NCI-H2196 (cell line): ENCODE measurements at regions not wholly inside any gene's neighbourhood (a gene's known extent, or its start where the extent isn't known, plus 50 kb on each side); places are given as distances from the start of the nearest gene placed in this dataset.

Experiments used
- DNase-seq: peaks from one replicate; lab custom pipeline; 2025; ENCODE audit not compliant: unreplicated experiment; lab: John Stamatoyannopoulos, UW

- DNase-seq: no peak
Measured at GRCh38 chr10:53749439-53749838, 976.9 kb upstream of the MBL2 start.

- DNase-seq: no peak
Measured at GRCh38 chr10:53748319-53748718, 975.7 kb upstream of the MBL2 start.

GRCh38 chr10:53744746-53745145, 972.2 kb upstream of the MBL2 start:
- DNase-seq: no peak

GRCh38 chr10:53744176-53744575, 971.6 kb upstream of the MBL2 start:
- no peak for DNase-seq

- no peak for DNase-seq
Measured at GRCh38 chr10:53737132-53737531, 964.5 kb upstream of the MBL2 start.

GRCh38 chr10:53726921-53727320, 954.3 kb upstream of the MBL2 start:
- DNase-seq: no peak

- DNase-seq: no peak
Measured at GRCh38 chr10:53724581-53724980, 952.0 kb upstream of the MBL2 start.

GRCh38 chr10:53719658-53720057, 947.1 kb upstream of the MBL2 start:
- no peak for DNase-seq

GRCh38 chr10:53716156-53716555, 943.6 kb upstream of the MBL2 start:
- DNase-seq: no peak

GRCh38 chr10:53713431-53713830, 940.8 kb upstream of the MBL2 start:
- no peak for DNase-seq

- DNase-seq: no peak
Measured at GRCh38 chr10:53702489-53702888, 929.9 kb upstream of the MBL2 start.

GRCh38 chr10:53701213-53701612, 928.6 kb upstream of the MBL2 start:
- no peak for DNase-seq

- DNase-seq: no peak
Measured at GRCh38 chr10:53700278-53700677, 927.7 kb upstream of the MBL2 start.

GRCh38 chr10:53699684-53700083, 927.1 kb upstream of the MBL2 start:
- no peak for DNase-seq

GRCh38 chr10:53699231-53699630, 926.6 kb upstream of the MBL2 start:
- DNase-seq: no peak

GRCh38 chr10:53697038-53697437, 924.5 kb upstream of the MBL2 start:
- DNase-seq: no peak

- DNase-seq: no peak
Measured at GRCh38 chr10:53690524-53691240, 918.1 kb upstream of the MBL2 start.

- no peak for DNase-seq
Measured at GRCh38 chr10:53687800-53688199, 915.2 kb upstream of the MBL2 start.

GRCh38 chr10:53682885-53683284, 910.3 kb upstream of the MBL2 start:
- no peak for DNase-seq

- no peak for DNase-seq
Measured at GRCh38 chr10:53682458-53682857, 909.9 kb upstream of the MBL2 start.

GRCh38 chr10:53679666-53680065, 907.1 kb upstream of the MBL2 start:
- no peak for DNase-seq

- DNase-seq: no peak
Measured at GRCh38 chr10:53675177-53675576, 902.6 kb upstream of the MBL2 start.

GRCh38 chr10:53667063-53667462, 894.5 kb upstream of the MBL2 start:
- DNase-seq: no peak
